PC-9 (cell line): ENCODE measurements at regions not wholly inside any gene's neighbourhood (a gene's known extent, or its start where the extent isn't known, plus 50 kb on each side); places are given as distances from the start of the nearest gene placed in this dataset.

Experiments
- BruUV-seq: library from RNA; stranded (reverse); fragments of 400-500 nt; replicated peaks from 2 replicates; lab custom pipeline; 2021; lab: Mats Ljungman, UMichigan
- CTCF ChIA-PET: fragments of 300-600 bp; sonication (Branson Sonifier 250); formaldehyde crosslinking; loops from one replicate; lab custom pipeline; 2022; ENCODE audit warnings: antibody characterized with exemption; lab: Charles Lee
- POLR2A ChIA-PET: fragments of 300-600 bp; sonication (Branson Sonifier 250); formaldehyde crosslinking; loops from one replicate; lab custom pipeline; 2022; ENCODE audit warnings: antibody characterized with exemption; ENCODE audit not compliant: unreplicated experiment; lab: Charles Lee
- DNase-seq, 2 experiments: peaks; one replicate each; pipeline versions ENCODE4 v3.0.0 to v3.0.0-alpha.2; 2015 to 2022; ENCODE audit warnings: mixed read lengths in 1 of 2
- H2AFZ ChIP-seq: fragments of 200-600 bp; sonication (generic); 2 replicates; pipeline ENCODE4 v1.8.1; 2017; ENCODE audit warnings: antibody characterized with exemption
- H3F3A ChIP-seq: fragments of 200-600 bp; sonication (generic); 2 replicates; pipeline ENCODE4 v1.8.1; 2017; ENCODE audit warnings: antibody characterized with exemption, mild to moderate bottlenecking, low read depth; ENCODE audit not compliant: insufficient read depth
- H3K27ac ChIP-seq: fragments of 200-600 bp; sonication (generic); 2 replicates; pipeline ENCODE4 v1.6.1; 2016; ENCODE audit warnings: mixed run types
- H3K27me3 ChIP-seq: fragments of 200-600 bp; sonication (generic); 2 replicates; pipeline ENCODE4 v1.6.1; 2016; ENCODE audit warnings: low read depth, mixed run types; ENCODE audit not compliant: insufficient read depth
- H3K36me3 ChIP-seq: fragments of 200-600 bp; sonication (generic); 2 replicates; pipeline ENCODE4 v1.6.1; 2016; ENCODE audit warnings: low read depth, mixed run types
- H3K4me1 ChIP-seq: fragments of 200-600 bp; sonication (generic); replicated peaks from 2 replicates; pipeline ENCODE4 v1.6.1; 2016; ENCODE audit warnings: mixed run types; ENCODE audit not compliant: insufficient read depth
- H3K4me2 ChIP-seq: fragments of 200-600 bp; sonication (generic); 2 replicates; pipeline ENCODE4 v1.6.1; 2017; ENCODE audit warnings: mixed run types
- H3K4me3 ChIP-seq: fragments of 200-600 bp; sonication (generic); 2 replicates; pipeline ENCODE4 v1.6.1; 2016; ENCODE audit warnings: mixed run types
- H3K79me2 ChIP-seq: fragments of 200-600 bp; sonication (generic); 2 replicates; pipeline ENCODE4 v1.6.1; 2017; ENCODE audit warnings: low read depth, mixed run types
- H3K9me2 ChIP-seq: fragments of 200-600 bp; sonication (generic); 2 replicates; pipeline ENCODE4 v1.8.1; 2017; ENCODE audit warnings: mild to moderate bottlenecking; ENCODE audit not compliant: insufficient read depth
- H3K9me3 ChIP-seq: fragments of 200-600 bp; sonication (generic); 2 replicates; pipeline ENCODE4 v1.8.1; 2016; ENCODE audit warnings: low read depth; ENCODE audit not compliant: insufficient read depth
- H4K20me1 ChIP-seq: fragments of 200-600 bp; sonication (generic); 2 replicates; pipeline ENCODE4 v1.8.1; 2017; ENCODE audit not compliant: insufficient read depth
- EZH2 ChIP-seq: fragments of 200-600 bp; sonication (generic); IDR thresholded peaks from 2 replicates; pipeline ENCODE4 v1.8.0; 2017; ENCODE audit warnings: antibody characterized with exemption, low read depth
- intact Hi-C: fragments of 100-400 bp; cut with micrococcal nuclease; formaldehyde crosslinking; loops from one replicate; pipeline ENCODE4 v1.10.0; 2022; ENCODE audit not compliant: unreplicated experiment
- TF ChIP-seq, protein P1 (sequence below): fragments of 200-600 bp; sonication (generic); conservative IDR thresholded peaks from 2 replicates; pipeline ENCODE4 v1.6.1; 2017; ENCODE audit warnings: mixed run types, antibody characterized with exemption, mild to moderate bottlenecking, moderate library complexity

DNA sequence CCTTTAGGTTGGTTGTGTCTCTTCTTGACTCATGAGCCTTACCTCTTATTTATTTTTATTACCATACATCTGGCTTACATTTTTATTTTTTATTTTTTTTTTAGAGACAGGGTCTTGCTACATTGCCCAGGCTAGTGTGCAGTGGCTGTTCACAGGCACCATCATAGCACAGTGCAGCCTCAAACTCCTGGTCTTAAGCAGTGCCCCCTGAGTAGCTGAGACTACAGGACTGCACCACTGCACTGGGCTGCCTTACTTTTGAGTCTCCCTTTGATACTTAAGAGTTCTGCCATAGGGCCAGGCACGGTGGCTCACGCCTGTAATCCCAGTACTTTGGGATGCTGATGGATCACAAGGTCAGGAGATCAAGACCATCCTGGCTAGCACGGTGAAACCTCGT, 76.4 kb upstream of the MACF1 start:
- no peaks in the 10 kb centered on the region for H3K9me3 ChIP-seq
- H3K4me2 ChIP-seq = peak overlapping the region; percentile 29
- H3K79me2 ChIP-seq = peaks cover 55% of the 10 kb centered on the region
- H3K36me3 ChIP-seq = no peaks in the 10 kb centered on the region
- no TSS peak for BruUV-seq
- no peaks in the 10 kb centered on the region for H3K27me3 ChIP-seq
- H2AFZ ChIP-seq = no peak overlapping the region
- no peaks in the 10 kb centered on the region for H3K9me2 ChIP-seq
- DNase-seq = no peak
- no peaks in the 10 kb centered on the region for H4K20me1 ChIP-seq
- intact Hi-C loops = no loop called here
- peaks cover 77% of the 10 kb centered on the region for H3K4me1 ChIP-seq
- ChIA-PET CTCF (interaction anchor here (0.6 to 1.5 kb wide), 2 partner anchors 40 to 64 kb away, joined by 3 to 9 read pairs; no protein-coding TSS in a partner anchor), POLR2A (interaction anchor here (0.6 to 1.1 kb wide), 4 partner anchors 13 to 279 kb away, joined by 5 to 10 read pairs (median 6); no protein-coding TSS in a partner anchor)
- peaks cover 59% of the 10 kb centered on the region for H3F3A ChIP-seq
- no peak for TF ChIP-seq EZH2
- TF ChIP-seq, protein P1, sequence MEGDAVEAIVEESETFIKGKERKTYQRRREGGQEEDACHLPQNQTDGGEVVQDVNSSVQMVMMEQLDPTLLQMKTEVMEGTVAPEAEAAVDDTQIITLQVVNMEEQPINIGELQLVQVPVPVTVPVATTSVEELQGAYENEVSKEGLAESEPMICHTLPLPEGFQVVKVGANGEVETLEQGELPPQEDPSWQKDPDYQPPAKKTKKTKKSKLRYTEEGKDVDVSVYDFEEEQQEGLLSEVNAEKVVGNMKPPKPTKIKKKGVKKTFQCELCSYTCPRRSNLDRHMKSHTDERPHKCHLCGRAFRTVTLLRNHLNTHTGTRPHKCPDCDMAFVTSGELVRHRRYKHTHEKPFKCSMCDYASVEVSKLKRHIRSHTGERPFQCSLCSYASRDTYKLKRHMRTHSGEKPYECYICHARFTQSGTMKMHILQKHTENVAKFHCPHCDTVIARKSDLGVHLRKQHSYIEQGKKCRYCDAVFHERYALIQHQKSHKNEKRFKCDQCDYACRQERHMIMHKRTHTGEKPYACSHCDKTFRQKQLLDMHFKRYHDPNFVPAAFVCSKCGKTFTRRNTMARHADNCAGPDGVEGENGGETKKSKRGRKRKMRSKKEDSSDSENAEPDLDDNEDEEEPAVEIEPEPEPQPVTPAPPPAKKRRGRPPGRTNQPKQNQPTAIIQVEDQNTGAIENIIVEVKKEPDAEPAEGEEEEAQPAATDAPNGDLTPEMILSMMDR = no peak
- H3K4me3 ChIP-seq = no peak overlapping the region
- peak overlapping the region; percentile 83 for H3K27ac ChIP-seq

DNA sequence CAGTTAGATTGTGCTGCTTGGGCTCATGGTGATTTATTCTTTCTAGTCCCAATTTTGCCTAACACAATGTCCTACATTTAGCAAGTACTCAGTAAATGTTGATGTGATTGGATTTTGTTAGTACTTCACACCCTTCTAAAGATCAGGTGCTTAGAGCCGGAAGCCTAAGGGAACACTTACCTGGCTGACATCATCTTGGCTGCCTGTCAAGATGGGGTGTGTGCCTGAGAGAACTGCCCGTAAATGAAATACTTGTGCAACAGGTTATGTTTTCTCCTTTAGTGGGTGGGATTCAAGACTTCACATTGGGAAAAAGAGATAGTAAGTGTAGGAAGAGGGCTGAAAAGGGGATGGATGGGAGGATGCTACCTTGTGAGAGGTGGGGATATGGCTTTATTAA, 75.5 kb upstream of the MACF1 start:
- Histone ChIP-seq H3F3A (peaks cover 67% of the 10 kb centered on the region), H3K9me3 (no peaks in the 10 kb centered on the region), H3K79me2 (peaks cover 55% of the 10 kb centered on the region), H3K27me3 (no peaks in the 10 kb centered on the region), H2AFZ (no peak overlapping the region), H3K4me3 (no peak overlapping the region; the same call in 1 of the 2 replicates), H3K4me1 (peaks cover 85% of the 10 kb centered on the region), H4K20me1 (no peaks in the 10 kb centered on the region), H3K9me2 (no peaks in the 10 kb centered on the region), H3K4me2 (peak overlapping the region; percentile 38), H3K36me3 (no peaks in the 10 kb centered on the region), H3K27ac (peak overlapping the region; percentile 83)
- POLR2A ChIA-PET = interaction anchor here (0.6 kb wide), 1 partner anchor 22 kb away, joined by 5 read pairs; no protein-coding TSS in a partner anchor
- DNase-seq = peak; percentile 76 to 88
- CTCF ChIA-PET = no interaction called here
- TF ChIP-seq, protein P1 = no peak
- no peak for TF ChIP-seq EZH2
- intact Hi-C loops = loop anchor here (1.0 kb wide), 1 partner anchor 26 kb away; no protein-coding TSS in a partner anchor
- BruUV-seq = no TSS peak

DNA sequence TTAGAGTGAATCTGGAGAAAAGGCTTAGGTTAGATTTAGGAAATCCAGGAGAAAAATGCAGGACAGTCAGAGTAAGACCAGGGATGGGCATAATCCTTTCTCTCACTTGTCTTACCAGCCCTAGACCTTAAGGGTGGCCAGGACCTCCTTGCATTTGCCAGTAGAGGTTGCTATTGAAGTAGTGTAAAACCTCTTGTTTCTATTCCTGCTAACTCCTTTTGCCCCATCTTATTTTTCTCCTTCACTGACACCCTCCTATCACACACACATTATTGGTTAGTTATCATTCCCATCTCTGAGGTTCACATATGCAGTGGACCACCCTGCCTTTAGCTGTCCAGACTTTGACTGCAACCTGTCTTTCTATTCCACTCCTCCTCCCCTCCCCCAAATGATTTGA, 75.0 kb upstream of the MACF1 start:
- H4K20me1 ChIP-seq = no peaks in the 10 kb centered on the region
- no peaks in the 10 kb centered on the region for H3K27me3 ChIP-seq
- CTCF ChIA-PET = interaction anchor here (1.3 kb wide), 1 partner anchor 85 kb away, joined by 3 read pairs; no protein-coding TSS in a partner anchor
- no peak for TF ChIP-seq EZH2
- TF ChIP-seq, protein P1 = no peak
- H3K4me1 ChIP-seq = peaks cover 84% of the 10 kb centered on the region
- H3F3A ChIP-seq = peaks cover 72% of the 10 kb centered on the region
- no peak overlapping the region for H3K4me3 ChIP-seq
- H3K79me2 ChIP-seq = peaks cover 59% of the 10 kb centered on the region
- no peak overlapping the region for H2AFZ ChIP-seq
- H3K36me3 ChIP-seq = no peaks in the 10 kb centered on the region
- POLR2A ChIA-PET = interaction anchor here (0.6 kb wide), 1 partner anchor 23 kb away, joined by 5 read pairs; no protein-coding TSS in a partner anchor
- intact Hi-C loops = loop anchor here (1.0 kb wide), 1 partner anchor 26 kb away; no protein-coding TSS in a partner anchor
- H3K9me2 ChIP-seq = no peaks in the 10 kb centered on the region
- H3K4me2 ChIP-seq = peak overlapping the region; percentile 38
- no TSS peak for BruUV-seq
- H3K9me3 ChIP-seq = no peaks in the 10 kb centered on the region
- peak overlapping the region; percentile 83 for H3K27ac ChIP-seq
- no peak for DNase-seq
